ENCODE measurements at regions not wholly inside any gene's neighbourhood (a gene's known extent, or its start where the extent isn't known, plus 50 kb on each side); places are given as distances from the start of the nearest gene placed in this dataset.

DNA sequence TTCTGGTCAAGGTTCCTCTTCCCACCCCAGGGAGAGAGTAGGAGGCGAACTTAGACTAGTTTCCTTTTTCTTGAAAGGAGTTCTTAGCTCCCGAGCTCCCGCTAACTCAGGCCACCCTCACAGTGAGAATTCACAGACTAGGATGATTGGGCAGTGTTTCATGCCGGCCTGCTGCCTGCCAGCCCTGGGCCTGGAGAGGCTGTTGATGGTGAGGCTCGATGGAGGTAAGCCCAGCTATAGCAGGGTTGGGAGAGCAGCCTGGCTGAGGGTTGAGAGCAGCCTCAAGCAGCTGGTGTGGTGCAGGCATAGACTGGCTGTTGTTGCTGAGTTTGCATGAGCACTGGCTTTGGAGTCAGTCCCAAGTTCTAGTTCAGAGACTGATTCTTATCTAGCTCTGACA is 274.4 kb downstream of the MATN1 start:
- TF ChIP-seq, protein P1, sequence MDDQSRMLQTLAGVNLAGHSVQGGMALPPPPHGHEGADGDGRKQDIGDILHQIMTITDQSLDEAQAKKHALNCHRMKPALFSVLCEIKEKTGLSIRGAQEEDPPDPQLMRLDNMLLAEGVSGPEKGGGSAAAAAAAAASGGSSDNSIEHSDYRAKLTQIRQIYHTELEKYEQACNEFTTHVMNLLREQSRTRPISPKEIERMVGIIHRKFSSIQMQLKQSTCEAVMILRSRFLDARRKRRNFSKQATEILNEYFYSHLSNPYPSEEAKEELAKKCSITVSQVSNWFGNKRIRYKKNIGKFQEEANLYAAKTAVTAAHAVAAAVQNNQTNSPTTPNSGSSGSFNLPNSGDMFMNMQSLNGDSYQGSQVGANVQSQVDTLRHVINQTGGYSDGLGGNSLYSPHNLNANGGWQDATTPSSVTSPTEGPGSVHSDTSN (IDR thresholded peaks at IDR 0.05) = no peak
- TF ChIP-seq, protein P2, sequence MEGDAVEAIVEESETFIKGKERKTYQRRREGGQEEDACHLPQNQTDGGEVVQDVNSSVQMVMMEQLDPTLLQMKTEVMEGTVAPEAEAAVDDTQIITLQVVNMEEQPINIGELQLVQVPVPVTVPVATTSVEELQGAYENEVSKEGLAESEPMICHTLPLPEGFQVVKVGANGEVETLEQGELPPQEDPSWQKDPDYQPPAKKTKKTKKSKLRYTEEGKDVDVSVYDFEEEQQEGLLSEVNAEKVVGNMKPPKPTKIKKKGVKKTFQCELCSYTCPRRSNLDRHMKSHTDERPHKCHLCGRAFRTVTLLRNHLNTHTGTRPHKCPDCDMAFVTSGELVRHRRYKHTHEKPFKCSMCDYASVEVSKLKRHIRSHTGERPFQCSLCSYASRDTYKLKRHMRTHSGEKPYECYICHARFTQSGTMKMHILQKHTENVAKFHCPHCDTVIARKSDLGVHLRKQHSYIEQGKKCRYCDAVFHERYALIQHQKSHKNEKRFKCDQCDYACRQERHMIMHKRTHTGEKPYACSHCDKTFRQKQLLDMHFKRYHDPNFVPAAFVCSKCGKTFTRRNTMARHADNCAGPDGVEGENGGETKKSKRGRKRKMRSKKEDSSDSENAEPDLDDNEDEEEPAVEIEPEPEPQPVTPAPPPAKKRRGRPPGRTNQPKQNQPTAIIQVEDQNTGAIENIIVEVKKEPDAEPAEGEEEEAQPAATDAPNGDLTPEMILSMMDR (IDR thresholded peaks at IDR 0.05) = no peak
- no peak for TF ChIP-seq BHLHE40 (IDR thresholded peaks at IDR 0.05; ENCODE audit: low read depth, low read length)
- no peak for TF ChIP-seq POLR2A (IDR thresholded peaks at IDR 0.05; ENCODE audit: low read length)
- no peak for TF ChIP-seq TP53 (CRISPR knock-in tag; IDR thresholded peaks at IDR 0.05)
- TF ChIP-seq HEYL (CRISPR knock-in tag; IDR thresholded peaks at IDR 0.05) = no peak
- no peak for TF ChIP-seq CHD4 (IDR thresholded peaks at IDR 0.05; ENCODE audit: borderline replicate concordance)
- TF ChIP-seq EP300 (IDR thresholded peaks at IDR 0.05) = no peak
- TF ChIP-seq, protein P3, sequence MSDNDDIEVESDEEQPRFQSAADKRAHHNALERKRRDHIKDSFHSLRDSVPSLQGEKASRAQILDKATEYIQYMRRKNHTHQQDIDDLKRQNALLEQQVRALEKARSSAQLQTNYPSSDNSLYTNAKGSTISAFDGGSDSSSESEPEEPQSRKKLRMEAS (IDR thresholded peaks at IDR 0.05) = no peak
- TF ChIP-seq KDM1A (IDR thresholded peaks at IDR 0.05; ENCODE audit: low read depth) = no peak
- no peak for TF ChIP-seq RAD21 (conservative IDR thresholded peaks at IDR 0.05 in 1 of 2, IDR thresholded peaks at IDR 0.05 in 1 of 2)
